Fibroblast of skin of right quadriceps (primary cell): ENCODE measurements at regions not wholly inside any gene's neighbourhood (a gene's known extent, or its start where the extent isn't known, plus 50 kb on each side); places are given as distances from the start of the nearest gene placed in this dataset.
"Not testable (repeated sequence)": the region's sequence is repeated elsewhere in the genome, so short reads cannot be mapped to it uniquely, and the experiment has no call there.

ENCODE experiments used
- DNase-seq: peaks from one replicate; pipeline ENCODE4 v3.0.0-alpha.2; 2013

GRCh38 chr11:134943544-134943943 is 531.5 kb upstream of the B3GAT1 start:
- DNase-seq: no peak

DNA sequence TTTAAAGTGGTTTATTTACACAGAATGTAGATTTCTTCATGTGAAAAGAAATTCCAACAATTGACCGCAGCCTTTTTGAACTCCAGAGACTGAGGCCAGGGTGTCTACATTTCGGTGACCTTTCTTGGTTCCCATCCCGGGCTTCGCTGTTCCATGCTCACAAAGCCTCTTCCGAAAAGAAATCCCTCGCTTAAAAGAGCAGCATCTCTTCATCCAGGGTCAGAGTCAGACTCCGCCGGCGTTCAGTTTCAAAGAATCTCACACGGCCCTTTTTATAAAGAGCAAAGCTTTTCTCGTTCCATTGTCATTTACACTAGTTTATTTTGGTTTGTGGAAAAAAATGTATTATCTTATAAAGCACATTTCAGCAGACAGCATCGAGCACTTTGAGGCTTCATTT is 530.6 kb upstream of the B3GAT1 start:
- no peak for DNase-seq

- peak; percentile 9 for DNase-seq
Observed at GRCh38 chr11:134941936-134942600, 530.0 kb upstream of the B3GAT1 start.

- no peak for DNase-seq
Observed at GRCh38 chr11:134941326-134941725, 529.3 kb upstream of the B3GAT1 start.

- no peak for DNase-seq
Observed at GRCh38 chr11:134940441-134941126, 528.5 kb upstream of the B3GAT1 start.

DNA sequence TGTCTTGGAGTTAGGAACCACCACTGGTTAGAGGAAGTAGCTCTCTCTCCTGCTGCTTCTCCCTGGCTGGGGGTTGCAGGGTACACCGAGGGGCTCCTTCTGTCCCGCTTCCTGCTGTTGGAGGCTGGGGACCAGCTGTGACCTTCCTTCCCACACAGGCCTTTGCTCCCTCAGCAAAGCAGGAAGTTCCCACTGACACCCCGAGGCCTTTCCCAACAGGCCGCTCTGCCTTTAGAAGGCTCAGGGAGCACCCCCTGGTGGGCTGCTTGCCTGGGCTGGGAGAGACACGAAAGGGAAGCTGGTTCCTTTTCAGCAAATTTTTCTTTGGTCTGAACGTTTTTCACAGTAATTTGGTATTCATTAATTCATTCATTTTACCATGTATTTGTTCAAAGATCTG is 527.9 kb upstream of the B3GAT1 start:
- DNase-seq: no peak

DNA sequence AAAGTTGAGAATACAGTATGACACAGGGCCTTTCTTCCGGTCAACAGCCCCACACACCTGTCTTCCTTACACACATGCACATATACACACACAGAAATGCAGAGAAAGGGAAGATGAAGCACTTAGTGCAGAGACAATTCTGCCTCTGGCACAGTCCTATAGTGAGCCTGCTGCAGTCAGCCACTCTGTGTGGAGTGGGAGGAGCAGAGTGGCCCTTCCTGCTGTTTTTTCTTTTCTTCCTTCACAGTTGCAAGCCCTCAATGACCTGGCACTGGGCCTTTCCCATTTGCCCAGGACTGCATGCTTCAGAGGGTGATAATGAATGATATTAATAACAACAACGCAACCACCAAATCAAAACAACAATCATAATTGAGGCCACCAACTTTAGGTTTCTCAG is 527.0 kb upstream of the B3GAT1 start:
- no peak for DNase-seq

DNA sequence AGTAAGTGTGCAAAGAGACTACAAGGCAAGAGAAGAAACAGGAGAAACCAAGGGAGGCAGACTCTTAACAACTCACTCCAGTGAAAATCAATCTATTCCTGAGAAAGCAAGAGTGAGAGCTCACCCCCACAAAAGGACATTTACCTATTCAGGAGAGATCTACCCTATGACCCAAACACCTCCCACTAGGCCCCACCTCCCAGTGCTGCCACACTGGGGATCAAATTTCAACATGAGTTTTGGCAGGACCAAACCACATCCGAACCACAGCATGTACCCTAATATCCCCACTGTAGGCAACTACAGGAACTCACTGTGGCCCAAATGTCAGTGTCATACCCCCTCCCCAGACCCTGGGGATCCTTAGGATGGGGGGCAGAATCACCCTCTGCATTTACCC is 526.2 kb upstream of the B3GAT1 start:
- no peak for DNase-seq

GRCh38 chr11:134937193-134937592 is 525.2 kb upstream of the B3GAT1 start:
- not testable (repeated sequence) for DNase-seq

DNA sequence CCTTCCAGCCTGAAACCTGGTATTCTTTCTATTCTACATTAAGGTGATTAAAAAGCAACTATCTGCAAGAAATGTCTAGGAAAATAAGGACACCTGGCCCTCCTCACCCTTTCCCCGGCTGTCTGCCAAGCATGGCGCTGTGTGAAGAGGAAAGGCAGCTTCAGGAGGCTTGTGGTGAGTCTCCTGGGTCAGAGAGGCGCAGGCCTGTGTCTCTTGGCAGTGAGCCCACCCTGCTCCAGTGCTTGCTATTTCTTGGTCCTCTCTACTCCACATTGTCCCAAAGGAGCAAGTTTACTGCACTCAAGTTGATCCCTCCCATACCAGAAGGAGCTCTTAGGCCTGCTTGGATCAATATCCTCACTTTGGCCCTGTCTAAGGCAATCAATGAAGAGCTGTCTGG is 520.7 kb upstream of the B3GAT1 start:
- no peak for DNase-seq

DNA sequence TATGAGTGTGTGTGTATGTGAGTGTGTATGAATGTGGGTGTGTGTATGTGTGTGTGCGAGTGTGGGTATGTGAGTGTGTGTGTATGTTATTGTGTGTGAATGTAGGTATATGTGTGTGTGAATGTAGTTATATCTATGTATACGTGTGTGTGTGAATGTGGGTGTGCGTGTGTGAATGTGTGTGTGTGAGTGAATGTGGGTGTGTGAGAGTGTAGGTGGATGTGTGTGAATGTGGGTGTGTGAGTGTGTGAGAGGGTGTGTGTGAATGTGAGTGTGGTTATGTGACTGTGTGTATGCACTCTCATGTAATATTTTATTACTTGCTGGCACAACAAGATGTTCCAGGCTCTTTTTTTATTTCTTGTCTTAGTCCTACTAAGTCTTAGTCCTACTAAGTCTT is 513.4 kb upstream of the B3GAT1 start:
- DNase-seq: no peak

GRCh38 chr11:134923441-134923840 is 511.4 kb upstream of the B3GAT1 start:
- DNase-seq: no peak

- DNase-seq: no peak
Observed at GRCh38 chr11:134921938-134922337, 509.9 kb upstream of the B3GAT1 start.

DNA sequence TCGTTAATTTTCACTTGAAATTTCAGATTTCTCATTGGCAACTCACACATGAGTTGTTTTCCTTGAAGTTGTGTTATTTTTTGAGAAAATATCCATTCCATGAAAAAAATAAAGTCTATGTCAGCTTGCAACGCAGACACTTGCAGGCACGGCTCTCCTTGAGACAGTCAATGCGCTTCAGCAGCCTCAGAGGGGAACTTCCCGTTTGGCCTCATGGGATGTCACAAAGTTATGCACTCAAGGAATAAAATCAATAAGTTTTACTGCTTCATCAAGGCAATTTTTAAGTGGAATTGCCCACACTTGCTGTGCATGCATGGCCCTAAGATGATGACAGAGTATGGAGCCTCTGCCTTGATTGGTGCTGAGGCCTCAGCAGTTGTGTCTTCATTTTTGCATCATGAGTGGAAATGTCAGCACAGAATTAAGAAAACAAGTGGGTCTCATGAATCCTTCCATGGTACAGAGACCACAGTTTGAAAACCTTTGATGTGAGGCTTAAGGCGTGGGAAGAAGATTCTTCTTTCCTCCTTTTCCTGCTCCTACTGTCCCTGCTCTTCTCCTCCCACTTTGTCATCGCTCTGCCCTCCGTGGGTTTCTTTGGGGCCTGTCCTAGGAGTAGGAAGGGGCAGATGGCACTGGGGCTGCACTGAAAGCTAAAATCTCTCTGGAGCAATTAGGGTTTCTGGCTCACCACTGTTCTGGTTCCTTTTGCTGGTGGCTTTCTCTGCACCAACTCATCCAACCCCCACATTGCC is 509.0 kb upstream of the B3GAT1 start:
- no peak for DNase-seq

GRCh38 chr11:134916421-134917213 is 504.6 kb upstream of the B3GAT1 start:
- no peak for DNase-seq

DNA sequence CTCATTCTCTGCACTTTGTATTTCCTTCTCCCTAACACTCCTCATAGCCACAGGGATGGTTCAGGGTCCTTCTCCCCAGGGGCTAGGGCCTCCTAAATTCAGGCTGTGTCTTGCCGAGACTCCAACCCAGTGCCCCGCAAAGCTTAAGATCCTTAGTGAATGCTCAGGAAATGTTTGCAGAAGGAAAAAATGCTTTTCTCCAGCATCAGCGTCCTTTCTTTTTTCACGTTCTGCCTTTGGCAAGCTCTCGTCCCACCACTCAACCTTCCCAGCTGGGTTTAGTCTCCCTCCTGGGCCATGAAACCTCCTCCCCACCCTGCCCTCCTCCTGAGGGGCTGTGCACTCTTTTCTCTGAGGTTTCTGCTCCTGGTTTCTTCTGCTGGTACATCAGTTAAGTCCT is 503.8 kb upstream of the B3GAT1 start:
- DNase-seq: no peak

GRCh38 chr11:134915212-134915611 is 503.2 kb upstream of the B3GAT1 start:
- no peak for DNase-seq

DNA sequence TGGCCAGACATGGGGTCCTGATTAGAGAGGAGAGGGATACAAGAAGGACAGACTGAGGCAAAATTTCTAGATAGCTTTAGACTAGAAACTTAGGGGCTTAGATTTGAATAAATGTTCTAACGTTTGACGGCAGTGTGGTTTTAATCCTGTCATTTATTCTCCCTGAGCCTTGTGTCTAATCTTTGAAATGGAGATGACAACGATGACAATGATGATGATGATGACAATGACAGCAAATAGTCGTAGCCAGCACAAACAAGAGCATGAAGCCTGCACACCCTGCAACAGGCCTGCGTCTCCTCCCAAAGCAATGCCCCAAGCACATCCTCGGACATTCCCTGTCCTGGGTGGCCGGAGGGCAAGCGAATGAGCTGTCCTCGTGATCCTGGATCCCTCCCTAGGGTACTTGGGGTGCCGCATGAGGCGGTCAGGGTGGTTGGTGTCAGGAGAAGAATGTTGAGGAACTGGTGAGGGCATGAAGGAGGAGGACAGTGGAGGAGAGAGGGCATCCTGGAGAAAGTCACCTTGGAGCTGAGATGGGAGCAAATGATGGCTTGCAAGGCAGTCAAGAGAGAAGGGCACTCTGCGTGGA is 502.1 kb upstream of the B3GAT1 start:
- no peak for DNase-seq

- no peak for DNase-seq
Observed at GRCh38 chr11:134913391-134913790, 501.3 kb upstream of the B3GAT1 start.

DNA sequence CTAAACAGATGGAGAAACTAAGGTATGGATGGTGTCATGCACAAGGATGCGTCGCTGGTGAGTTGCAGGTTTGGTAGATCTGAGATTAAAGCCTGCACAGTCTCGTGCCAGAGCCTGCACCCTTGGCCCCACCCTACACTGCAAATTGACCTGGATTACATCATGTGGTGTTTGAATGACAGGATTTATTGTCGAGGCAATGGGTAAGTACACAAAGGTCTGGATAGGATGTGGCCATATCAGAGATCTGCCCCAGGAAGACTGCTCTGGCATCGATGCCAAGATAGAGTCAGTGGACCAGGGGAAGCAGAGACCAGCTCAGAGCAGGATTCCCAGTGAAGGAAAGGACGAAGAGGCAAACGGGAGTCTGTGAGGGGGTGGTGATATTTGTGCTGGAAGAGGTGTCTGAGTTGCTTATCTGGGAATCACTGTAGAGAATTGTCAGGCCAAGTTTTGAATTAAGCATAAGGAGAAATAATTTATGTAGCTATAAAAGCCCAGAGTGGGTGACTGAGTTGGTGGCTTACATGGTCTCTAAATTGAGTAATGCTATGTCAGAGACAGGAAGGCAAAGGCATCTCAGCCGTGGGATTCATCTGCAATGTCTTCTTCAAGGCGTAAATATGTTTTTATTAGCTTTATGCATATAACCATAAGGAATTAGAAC is 499.6 kb upstream of the B3GAT1 start:
- no peak for DNase-seq

DNA sequence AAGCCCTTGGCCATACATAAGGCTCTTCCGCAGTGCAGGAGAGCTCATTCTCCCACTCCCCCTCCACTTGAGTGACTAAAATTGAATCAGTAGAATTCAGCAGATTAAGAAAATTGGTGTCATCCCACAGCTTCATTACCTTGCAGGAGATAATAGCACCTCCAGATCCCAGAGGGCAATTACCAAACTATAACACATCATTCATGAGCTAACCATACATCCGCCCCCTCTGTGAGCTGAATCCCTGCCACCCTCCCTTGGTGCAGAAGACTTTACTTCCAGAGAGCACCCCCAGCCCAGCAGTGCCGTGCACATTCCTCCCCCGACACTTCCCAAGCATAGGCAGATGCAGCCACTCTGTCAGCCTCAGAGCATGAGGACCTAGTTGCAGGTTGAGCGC is 496.5 kb upstream of the B3GAT1 start:
- no peak for DNase-seq

DNA sequence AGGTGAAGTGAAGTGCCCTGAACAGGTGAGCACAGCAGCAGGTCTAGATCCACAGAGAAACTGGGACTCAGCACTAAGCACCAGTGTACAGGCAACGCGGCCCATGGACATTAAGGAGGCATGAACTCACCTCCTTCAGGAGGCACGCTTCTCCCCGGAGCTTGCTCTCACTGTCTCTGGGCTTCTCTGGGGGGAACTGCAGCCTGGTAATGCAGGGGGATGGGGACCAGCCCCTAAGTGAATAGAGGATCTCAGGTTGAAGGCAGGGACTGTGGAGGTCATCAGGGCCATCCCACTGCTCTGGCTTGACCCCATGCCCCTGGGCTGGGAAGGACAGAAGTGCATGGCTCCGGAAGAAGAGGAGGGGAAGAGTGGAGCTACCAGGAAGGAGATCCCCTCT is 495.6 kb upstream of the B3GAT1 start:
- DNase-seq: no peak
